CD14-positive monocyte (primary cell): ENCODE measurements at regions not wholly inside any gene's neighbourhood (a gene's known extent, or its start where the extent isn't known, plus 50 kb on each side); places are given as distances from the start of the nearest gene placed in this dataset.

ENCODE experiments used
- DNase-seq, 3 donors: peaks; one replicate each; pipeline ENCODE4 v3.0.0-alpha.2; 2011 to 2022
- H2AFZ ChIP-seq: 2 replicates; pipeline ENCODE4 v1.6.0; 2012; ENCODE audit warnings: mild to moderate bottlenecking, low read depth, low read length, inconsistent platforms; ENCODE audit not compliant: insufficient read depth, poor library complexity, severe bottlenecking
- H3K27ac ChIP-seq, 2 donors: 1 replicate in 1 of 2; 2 replicates in 1 of 2; pipeline ENCODE4 v1.5.1; 2012 to 2013; ENCODE audit warnings: low read length in 2 of 2, control low read depth in 1 of 2, inconsistent platforms in 1 of 2, low read depth in 1 of 2, mild to moderate bottlenecking in 1 of 2
- H3K27me3 ChIP-seq, 2 donors: one replicate each; pipeline versions ENCODE4 v1.6.0 to v1.6.1; 2011 to 2013; ENCODE audit warnings: low read length in 2 of 2; ENCODE audit not compliant: control insufficient read depth in 2 of 2, insufficient read depth in 2 of 2
- H3K36me3 ChIP-seq, 2 donors: replicated peaks in 1 of 2; 1 replicate in 1 of 2; 2 replicates in 1 of 2; pipeline versions ENCODE4 v1.5.1 to v1.6.1; 2012 to 2013; ENCODE audit warnings: low read length in 2 of 2, control low read depth in 1 of 2, inconsistent platforms in 1 of 2, mild to moderate bottlenecking in 1 of 2; ENCODE audit not compliant: insufficient read depth in 2 of 2, control insufficient read depth in 1 of 2
- H3K4me1 ChIP-seq, 2 donors: 1 replicate in 1 of 2; 2 replicates in 1 of 2; pipeline versions ENCODE4 v1.5.1 to v1.6.1; 2012 to 2013; ENCODE audit warnings: low read length in 2 of 2, control low read depth in 1 of 2, inconsistent platforms in 1 of 2, mild to moderate bottlenecking in 1 of 2, moderate library complexity in 1 of 2; ENCODE audit not compliant: insufficient read depth in 2 of 2, control insufficient read depth in 1 of 2
- H3K4me2 ChIP-seq: replicated peaks from 2 replicates; pipeline ENCODE3; 2012; ENCODE audit warnings: low read length, moderate library complexity, mild to moderate bottlenecking; ENCODE audit not compliant: poor library complexity, severe bottlenecking; ENCODE audit errors: extremely low read depth
- H3K4me3 ChIP-seq, 3 experiments: fragments of 200-600 bp in 1 of 3; sonication (generic) in 1 of 3; replicated peaks in 1 of 3; 1 replicate in 2 of 3; 2 replicates in 1 of 3; pipeline ENCODE4 v1.5.1; 2011 to 2013; ENCODE audit warnings: low read length in 3 of 3, mild to moderate bottlenecking in 3 of 3, control low read depth in 2 of 3, low read depth in 2 of 3, inconsistent platforms in 1 of 3, moderate library complexity in 1 of 3
- H3K79me2 ChIP-seq: 2 replicates; pipeline ENCODE4 v1.6.0; 2012; ENCODE audit warnings: mild to moderate bottlenecking, control low read depth, inconsistent platforms, low read length, moderate library complexity; ENCODE audit not compliant: insufficient read depth
- H3K9ac ChIP-seq: 2 replicates; pipeline ENCODE4 v1.6.0; 2017; ENCODE audit warnings: low read length, mild to moderate bottlenecking; ENCODE audit not compliant: insufficient read depth, poor library complexity, severe bottlenecking
- H3K9me3 ChIP-seq, 2 donors: replicated peaks in 1 of 2; 1 replicate in 1 of 2; 2 replicates in 1 of 2; pipeline versions ENCODE4 v1.5.1 to v1.6.1; 2012 to 2013; ENCODE audit warnings: low read length in 2 of 2, control low read depth in 1 of 2; ENCODE audit not compliant: control insufficient read depth in 1 of 2, insufficient read depth in 1 of 2
- H4K20me1 ChIP-seq: 2 replicates; pipeline ENCODE4 v1.6.0; 2012; ENCODE audit warnings: mild to moderate bottlenecking, low read length, control low read depth, moderate library complexity; ENCODE audit not compliant: insufficient read depth
- H3K27ac Mint-ChIP-seq, 7 donors: one replicate each; pipeline ENCODE4 v1.8.0; 2020; ENCODE audit warnings: mild to moderate bottlenecking in 7 of 7, mixed read lengths in 7 of 7, moderate library complexity in 6 of 7, inconsistent platforms in 2 of 7
- H3K27me3 Mint-ChIP-seq, 3 donors: one replicate each; pipeline ENCODE4 v1.8.0; 2021 to 2022; ENCODE audit warnings: low read depth in 3 of 3, mild to moderate bottlenecking in 3 of 3, mixed read lengths in 3 of 3, moderate library complexity in 3 of 3, inconsistent platforms in 1 of 3
- H3K36me3 Mint-ChIP-seq, 2 donors: one replicate each; pipeline ENCODE4 v1.8.0; 2020; ENCODE audit warnings: mixed read lengths in 2 of 2, inconsistent platforms in 1 of 2, mild to moderate bottlenecking in 1 of 2
- H3K4me1 Mint-ChIP-seq: one replicate; pipeline ENCODE4 v1.8.0; 2020; ENCODE audit warnings: mild to moderate bottlenecking, mixed read lengths
- H3K4me3 Mint-ChIP-seq, 2 donors: one replicate each; pipeline ENCODE4 v1.8.0; 2020; ENCODE audit warnings: mild to moderate bottlenecking in 2 of 2, mixed read lengths in 2 of 2, moderate library complexity in 1 of 2
- H3K9me3 Mint-ChIP-seq, 7 donors: one replicate each; pipeline ENCODE4 v1.8.0; 2020 to 2022; ENCODE audit warnings: mixed read lengths in 7 of 7, mild to moderate bottlenecking in 6 of 7, moderate library complexity in 6 of 7, inconsistent platforms in 2 of 7
- CTCF ChIP-seq: fragments of 200-600 bp; IDR thresholded peaks from one replicate; pipeline ENCODE4 v1.8.0; 2022; ENCODE audit warnings: antibody characterized with exemption, mild to moderate bottlenecking
- WGBS: methylation state at CpG from one replicate; pipeline ENCODE4 v1.1.5; 2013; ENCODE audit warnings: missing lambda C conversion rate; ENCODE audit not compliant: insufficient coverage; 5-methylcytosine and 5-hydroxymethylcytosine counted together
- intact Hi-C, 2 donors: fragments of 100-400 bp; cut with micrococcal nuclease; formaldehyde crosslinking; loops; one replicate each; pipeline versions ENCODE4 v1.15.0 to v1.15.1; 2023

GRCh38 chr5:156219483-156220005 is 107.4 kb upstream of the SGCD start:
- no peaks in the 10 kb centered on the region for H3K27me3 ChIP-seq
- no peaks in the 10 kb centered on the region for H3K36me3 ChIP-seq
- Mint-ChIP-seq H3K27me3 (no peaks in the 10 kb centered on the region), H3K9me3 (peaks cover 0 to 3% (median 0%) of the 10 kb centered on the region in 7 donors), H3K4me1 (no peaks in the 10 kb centered on the region), H3K4me3 (no peak overlapping the region), H3K36me3 (no peaks in the 10 kb centered on the region), H3K27ac (no peak overlapping the region)
- no peak overlapping the region for H3K9ac ChIP-seq
- H3K27ac ChIP-seq: no peak overlapping the region
- no peak for DNase-seq
- TF ChIP-seq CTCF: no peak
- no peaks in the 10 kb centered on the region for H3K79me2 ChIP-seq
- intact Hi-C loops: no loop called here
- no peaks in the 10 kb centered on the region for H3K4me1 ChIP-seq
- H3K9me3 ChIP-seq: peaks cover 0 to 3% of the 10 kb centered on the region in 2 donors
- no CpG with 5 or more reads among the region's 3 CpGs for WGBS
- no peaks in the 10 kb centered on the region for H4K20me1 ChIP-seq
- no peak overlapping the region for H3K4me2 ChIP-seq
- no peak overlapping the region for H3K4me3 ChIP-seq
- H2AFZ ChIP-seq: no peak overlapping the region

GRCh38 chr5:156221816-156222215 is 105.1 kb upstream of the SGCD start:
- no peak for DNase-seq
- H3K4me3 Mint-ChIP-seq: no peak overlapping the region
- H3K4me3 ChIP-seq: no peak overlapping the region
- no peaks in the 10 kb centered on the region for H3K36me3 Mint-ChIP-seq
- no peak for TF ChIP-seq CTCF
- no peaks in the 10 kb centered on the region for H3K79me2 ChIP-seq
- intact Hi-C loops: no loop called here
- H3K4me2 ChIP-seq: no peak overlapping the region
- no peaks in the 10 kb centered on the region for H3K36me3 ChIP-seq
- no peaks in the 10 kb centered on the region for H3K4me1 Mint-ChIP-seq
- no peaks in the 10 kb centered on the region for H3K9me3 Mint-ChIP-seq
- H4K20me1 ChIP-seq: no peaks in the 10 kb centered on the region
- H3K4me1 ChIP-seq: no peaks in the 10 kb centered on the region
- no peak overlapping the region for H3K9ac ChIP-seq
- no peak overlapping the region for H3K27ac Mint-ChIP-seq
- no peaks in the 10 kb centered on the region for H3K27me3 ChIP-seq
- peaks cover 0 to under 1% of the 10 kb centered on the region in 2 donors for H3K9me3 ChIP-seq
- no peak overlapping the region for H2AFZ ChIP-seq
- no peak overlapping the region for H3K27ac ChIP-seq
- no peaks in the 10 kb centered on the region for H3K27me3 Mint-ChIP-seq
- WGBS: no CpG with 5 or more reads among the region's 2 CpGs
